Right lobe of liver (tissue), 6 donors: ENCODE measurements at regions not wholly inside any gene's neighbourhood (a gene's known extent, or its start where the extent isn't known, plus 50 kb on each side); places are given as distances from the start of the nearest gene placed in this dataset.

Experiments
- ATAC-seq, 4 donors: fragments of 200-7000 bp; cut with Tn5 transposase; one replicate each; pipeline ENCODE4 v1.9.1; 2020; ENCODE audit warnings: mild to moderate bottlenecking in 4 of 4, moderate library complexity in 4 of 4
- DNase-seq, 3 donors: peaks; one replicate each; pipeline ENCODE4 v3.0.0-alpha.2; 2020
- H3K27ac ChIP-seq, 3 donors: fragments of 200-600 bp; one replicate each; pipeline ENCODE4 v1.8.0; 2022
- H3K27me3 ChIP-seq, 2 donors: fragments of 200-600 bp; one replicate each; pipeline ENCODE4 v1.8.0; 2022
- H3K36me3 ChIP-seq, 4 donors: fragments of 200-600 bp; sonication (generic) in 1 of 4; one replicate each; pipeline versions ENCODE4 v1.5.1 to v1.8.0; 2017 to 2022; ENCODE audit warnings: control low read depth in 1 of 4
- H3K4me1 ChIP-seq, 4 donors: fragments of 200-600 bp; sonication (generic) in 1 of 4; one replicate each; pipeline versions ENCODE4 v1.5.1 to v1.8.0; 2017 to 2022; ENCODE audit warnings: control low read depth in 1 of 4
- H3K4me3 ChIP-seq, 3 donors: fragments of 200-600 bp; one replicate each; pipeline ENCODE4 v1.8.0; 2022
- H3K9me3 ChIP-seq, 4 donors: fragments of 200-600 bp; sonication (generic) in 1 of 4; one replicate each; pipeline versions ENCODE4 v1.5.1 to v1.8.0; 2017 to 2022; ENCODE audit warnings: control low read depth in 1 of 4
- CTCF ChIP-seq, 4 donors: fragments of 200-600 bp in 3 of 4; fragments of 450-650 bp in 1 of 4; IDR thresholded peaks; one replicate each; pipeline versions ENCODE4 v1.5.1 to v1.8.0; 2016 to 2022; ENCODE audit warnings: antibody characterized with exemption in 4 of 4, mild to moderate bottlenecking in 2 of 4
- POLR2A ChIP-seq: fragments of 450-650 bp; IDR thresholded peaks from one replicate; pipeline ENCODE4 v1.6.1; 2017; ENCODE audit warnings: antibody characterized with exemption, mild to moderate bottlenecking
- WGBS: methylation state at CpG from one replicate; pipeline ENCODE4 v1.1.6; 2018; ENCODE audit warnings: low coverage, low lambda C conversion rate; ENCODE audit not compliant: insufficient coverage; ENCODE audit errors: missing lambda C conversion rate; 5-methylcytosine and 5-hydroxymethylcytosine counted together
- intact Hi-C, 2 donors: fragments of 100-400 bp; cut with DNase I; formaldehyde crosslinking; loops; one replicate each; pipeline versions ENCODE4 v1.11.2 to v1.14.1; 2022
- donor health status: DM: no; HTN: yes; CAD: no.
- donor health status: DM: no; HTN: no; CAD: no.
- donor health status: DM: no; HTN: no; CAD: no.
- donor health status: DM: no; HTN: yes; CAD: no.
- donor health status: DM: no; HTN: yes; CAD: no.

GRCh38 chr13:87147076-87147475, 524.1 kb upstream of the SLITRK5 start:
- intact Hi-C loops = no loop called here
- Histone ChIP-seq H3K27ac (no peak overlapping the region), H3K36me3 (no peaks in the 10 kb centered on the region), H3K4me3 (no peak overlapping the region), H3K27me3 (no peaks in the 10 kb centered on the region), H3K4me1 (no peaks in the 10 kb centered on the region), H3K9me3 (no peaks in the 10 kb centered on the region)
- no peak for ATAC-seq
- no peak for DNase-seq
- TF ChIP-seq POLR2A (no peak), CTCF (IDR thresholded peaks at IDR 0.05) (no peak)

- no peak overlapping the region for H3K4me3 ChIP-seq
- H3K27me3 ChIP-seq = no peaks in the 10 kb centered on the region
- no peaks in the 10 kb centered on the region for H3K4me1 ChIP-seq
- 77% methylated on average over 3 of the region's 3 CpGs for WGBS
- DNase-seq = no peak
- no peak for ATAC-seq
- H3K27ac ChIP-seq = no peak overlapping the region
- TF ChIP-seq POLR2A = no peak
- intact Hi-C loops = no loop called here
- peaks cover 0 to 5% (median 0%) of the 10 kb centered on the region in 4 donors for H3K9me3 ChIP-seq
- H3K36me3 ChIP-seq = no peaks in the 10 kb centered on the region
These were observed 517.8 kb upstream of the SLITRK5 start for GRCh38 chr13:87153371-87153770.

- Histone ChIP-seq H3K9me3 (no peaks in the 10 kb centered on the region), H3K27me3 (no peaks in the 10 kb centered on the region), H3K4me1 (no peaks in the 10 kb centered on the region), H3K4me3 (no peak overlapping the region), H3K36me3 (no peaks in the 10 kb centered on the region), H3K27ac (no peak overlapping the region)
- DNase-seq (no peak), ATAC-seq (no peak)
- 50% methylated on average over 2 of the region's 3 CpGs for WGBS
- no peak for TF ChIP-seq POLR2A
- TF ChIP-seq CTCF (IDR thresholded peaks at IDR 0.05) = no peak
- intact Hi-C loops = no loop called here
These were observed 504.8 kb upstream of the SLITRK5 start for GRCh38 chr13:87166348-87166747.

GRCh38 chr13:87168390-87168789, 502.8 kb upstream of the SLITRK5 start:
- WGBS = 94% methylated on average over 3 of the region's 5 CpGs

GRCh38 chr13:87169337-87169736, 501.8 kb upstream of the SLITRK5 start:
- ATAC-seq = no peak
- WGBS = 53% methylated on average over 2 of the region's 2 CpGs

More at GRCh38 chr13:87168390-87168789, 502.8 kb upstream of the SLITRK5 start:
- Histone ChIP-seq H3K36me3 (no peaks in the 10 kb centered on the region), H3K4me3 (no peak overlapping the region), H3K4me1 (no peaks in the 10 kb centered on the region), H3K9me3 (no peaks in the 10 kb centered on the region), H3K27ac (no peak overlapping the region), H3K27me3 (no peaks in the 10 kb centered on the region)
- ATAC-seq (peak in 1 of 4 donors; percentile 30), DNase-seq (no peak)
- TF ChIP-seq POLR2A (no peak), CTCF (IDR thresholded peaks at IDR 0.05) (no peak)
- intact Hi-C loops = no loop called here

More at GRCh38 chr13:87169337-87169736, 501.8 kb upstream of the SLITRK5 start:
- intact Hi-C loops = no loop called here
- TF ChIP-seq POLR2A (no peak), CTCF (IDR thresholded peaks at IDR 0.05) (no peak)
- Histone ChIP-seq H3K4me1 (no peaks in the 10 kb centered on the region), H3K36me3 (no peaks in the 10 kb centered on the region), H3K27me3 (no peaks in the 10 kb centered on the region), H3K27ac (no peak overlapping the region), H3K4me3 (no peak overlapping the region), H3K9me3 (no peaks in the 10 kb centered on the region)
- DNase-seq = no peak
